Fibroblast of mammary gland (primary cell): ENCODE measurements at regions not wholly inside any gene's neighbourhood (a gene's known extent, or its start where the extent isn't known, plus 50 kb on each side); places are given as distances from the start of the nearest gene placed in this dataset.

Experiments used
- DNase-seq: peaks from one replicate; pipeline ENCODE4 v3.0.0-alpha.2; 2010; ENCODE audit warnings: low read depth
- H3K4me3 ChIP-seq: 2 replicates; pipeline ENCODE4 v1.5.1; 2011; ENCODE audit warnings: low read depth, mild to moderate bottlenecking, low read length, moderate library complexity; ENCODE audit not compliant: control insufficient read depth
- TF ChIP-seq, protein P1 (sequence below): conservative IDR thresholded peaks from 2 replicates; pipeline ENCODE4 v1.5.1; 2011; ENCODE audit warnings: low read depth, low read length, inconsistent platforms; ENCODE audit not compliant: control insufficient read depth, insufficient read depth

- H3K4me3 ChIP-seq: no peak overlapping the region
- no peak for DNase-seq
- TF ChIP-seq, protein P1, sequence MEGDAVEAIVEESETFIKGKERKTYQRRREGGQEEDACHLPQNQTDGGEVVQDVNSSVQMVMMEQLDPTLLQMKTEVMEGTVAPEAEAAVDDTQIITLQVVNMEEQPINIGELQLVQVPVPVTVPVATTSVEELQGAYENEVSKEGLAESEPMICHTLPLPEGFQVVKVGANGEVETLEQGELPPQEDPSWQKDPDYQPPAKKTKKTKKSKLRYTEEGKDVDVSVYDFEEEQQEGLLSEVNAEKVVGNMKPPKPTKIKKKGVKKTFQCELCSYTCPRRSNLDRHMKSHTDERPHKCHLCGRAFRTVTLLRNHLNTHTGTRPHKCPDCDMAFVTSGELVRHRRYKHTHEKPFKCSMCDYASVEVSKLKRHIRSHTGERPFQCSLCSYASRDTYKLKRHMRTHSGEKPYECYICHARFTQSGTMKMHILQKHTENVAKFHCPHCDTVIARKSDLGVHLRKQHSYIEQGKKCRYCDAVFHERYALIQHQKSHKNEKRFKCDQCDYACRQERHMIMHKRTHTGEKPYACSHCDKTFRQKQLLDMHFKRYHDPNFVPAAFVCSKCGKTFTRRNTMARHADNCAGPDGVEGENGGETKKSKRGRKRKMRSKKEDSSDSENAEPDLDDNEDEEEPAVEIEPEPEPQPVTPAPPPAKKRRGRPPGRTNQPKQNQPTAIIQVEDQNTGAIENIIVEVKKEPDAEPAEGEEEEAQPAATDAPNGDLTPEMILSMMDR: no peak
Observed at GRCh38 chr22:49569286-49570031, 258.2 kb downstream of the BRD1 start.

DNA sequence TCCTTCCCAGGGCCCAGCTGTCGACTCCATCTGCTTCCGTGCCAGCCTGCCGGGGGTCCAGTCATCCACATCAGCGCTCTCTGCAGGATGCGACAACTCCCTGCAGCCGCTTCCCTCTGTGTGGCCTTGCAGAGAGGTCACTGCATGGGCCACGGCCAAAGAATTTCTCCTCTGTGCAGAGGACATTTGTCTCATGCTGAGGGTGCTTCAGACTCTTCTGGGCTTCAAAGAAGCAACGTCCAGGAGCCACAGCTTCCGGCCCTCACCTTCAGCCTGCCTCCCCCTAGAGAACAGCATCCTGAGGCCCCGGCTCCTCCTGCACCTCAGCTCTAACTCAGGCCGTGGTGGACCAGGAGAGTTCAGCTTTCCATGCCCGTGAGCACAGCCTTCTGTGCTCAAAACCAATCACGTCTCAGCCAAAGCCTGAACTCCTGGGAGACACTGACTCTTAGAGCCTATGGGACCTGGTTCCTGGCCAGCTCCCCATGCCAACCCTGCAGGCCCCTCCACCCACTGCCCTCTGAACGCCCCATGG, 258.9 kb downstream of the BRD1 start:
- no peak for DNase-seq
- no peak overlapping the region for H3K4me3 ChIP-seq
- TF ChIP-seq, protein P1: no peak

- H3K4me3 ChIP-seq: no peak overlapping the region
- DNase-seq: no peak
- TF ChIP-seq, protein P1: no peak
Observed at GRCh38 chr22:49567899-49568750, 259.5 kb downstream of the BRD1 start.

GRCh38 chr22:49566693-49567092, 261.0 kb downstream of the BRD1 start:
- no peak for DNase-seq
- H3K4me3 ChIP-seq: no peak overlapping the region
- TF ChIP-seq, protein P1: no peak

- TF ChIP-seq, protein P1: no peak
- no peak for DNase-seq
- no peak overlapping the region for H3K4me3 ChIP-seq
Observed at GRCh38 chr22:49566141-49566541, 261.5 kb downstream of the BRD1 start.

DNA sequence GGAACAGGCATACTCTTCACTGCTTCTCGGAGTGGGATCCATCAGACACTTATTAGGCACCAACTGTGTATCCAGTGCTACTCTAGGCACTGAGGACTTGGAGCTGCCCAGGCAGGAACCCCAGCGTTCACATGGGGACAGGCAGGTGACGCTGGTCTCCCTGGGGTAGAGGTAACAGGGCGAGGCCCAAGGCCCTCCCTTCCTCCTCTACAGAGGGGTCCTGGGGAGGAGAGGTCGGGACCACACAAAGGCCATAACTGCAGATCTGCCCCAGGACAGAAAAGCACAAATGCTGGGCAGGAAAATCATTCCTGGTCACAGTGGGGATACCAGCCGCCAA, 262.2 kb downstream of the BRD1 start:
- TF ChIP-seq, protein P1: no peak
- DNase-seq: no peak
- H3K4me3 ChIP-seq: no peak overlapping the region
